BE2C (cell line): ENCODE measurements at regions not wholly inside any gene's neighbourhood (a gene's known extent, or its start where the extent isn't known, plus 50 kb on each side); places are given as distances from the start of the nearest gene placed in this dataset.
"Not testable (repeated sequence)": the region's sequence is repeated elsewhere in the genome, so short reads cannot be mapped to it uniquely, and the experiment has no call there.

Source experiments
- DNase-seq: peaks from one replicate; pipeline ENCODE4 v3.0.0-alpha.2; 2020
- H3K27me3 ChIP-seq: fragments of 250-450 bp; sonication (Bioruptor Pico); 2 replicates; pipeline ENCODE4 v1.5.1; 2020; ENCODE audit warnings: mild to moderate bottlenecking
- H3K36me3 ChIP-seq: fragments of 250-450 bp; sonication (Bioruptor Pico); 2 replicates; pipeline ENCODE4 v1.5.1; 2020; ENCODE audit warnings: mild to moderate bottlenecking
- H3K4me1 ChIP-seq: fragments of 250-450 bp; sonication (Bioruptor Pico); 2 replicates; pipeline ENCODE4 v1.5.1; 2020
- H3K4me3 ChIP-seq: 2 replicates; pipeline ENCODE4 v1.5.1; 2011; ENCODE audit warnings: low read depth, low read length
- H3K9me3 ChIP-seq: fragments of 250-450 bp; sonication (Bioruptor Pico); 2 replicates; pipeline ENCODE4 v1.5.1; 2020
- TF ChIP-seq, protein P1 (sequence below): IDR thresholded peaks from 2 replicates; pipeline ENCODE4 v1.5.1; 2012; ENCODE audit warnings: mild to moderate bottlenecking, low read depth, low read length

DNA sequence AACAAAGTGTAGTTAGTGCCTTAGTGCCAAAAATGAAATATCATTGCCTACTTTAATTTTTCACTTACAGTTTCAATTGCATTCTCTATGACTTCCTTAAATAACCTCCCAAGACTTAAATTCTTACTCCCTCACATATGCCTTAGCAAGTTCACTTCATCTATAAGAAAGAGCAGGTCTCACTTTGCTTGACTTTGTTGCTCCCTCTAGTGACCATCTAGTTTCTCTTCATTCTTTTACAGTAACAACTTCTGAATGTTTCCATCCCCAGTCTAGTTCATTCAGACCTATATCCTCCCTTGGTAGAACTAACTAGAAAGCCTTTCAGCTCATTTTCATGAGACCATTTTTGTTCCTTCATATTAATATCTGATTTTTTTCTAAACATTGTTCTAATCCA, 2377.6 kb downstream of the EPHA3 start:
- not testable (repeated sequence) for H3K27me3 ChIP-seq, DNase-seq, H3K4me3 ChIP-seq, H3K4me1 ChIP-seq, H3K9me3 ChIP-seq, H3K36me3 ChIP-seq
- TF ChIP-seq, protein P1, sequence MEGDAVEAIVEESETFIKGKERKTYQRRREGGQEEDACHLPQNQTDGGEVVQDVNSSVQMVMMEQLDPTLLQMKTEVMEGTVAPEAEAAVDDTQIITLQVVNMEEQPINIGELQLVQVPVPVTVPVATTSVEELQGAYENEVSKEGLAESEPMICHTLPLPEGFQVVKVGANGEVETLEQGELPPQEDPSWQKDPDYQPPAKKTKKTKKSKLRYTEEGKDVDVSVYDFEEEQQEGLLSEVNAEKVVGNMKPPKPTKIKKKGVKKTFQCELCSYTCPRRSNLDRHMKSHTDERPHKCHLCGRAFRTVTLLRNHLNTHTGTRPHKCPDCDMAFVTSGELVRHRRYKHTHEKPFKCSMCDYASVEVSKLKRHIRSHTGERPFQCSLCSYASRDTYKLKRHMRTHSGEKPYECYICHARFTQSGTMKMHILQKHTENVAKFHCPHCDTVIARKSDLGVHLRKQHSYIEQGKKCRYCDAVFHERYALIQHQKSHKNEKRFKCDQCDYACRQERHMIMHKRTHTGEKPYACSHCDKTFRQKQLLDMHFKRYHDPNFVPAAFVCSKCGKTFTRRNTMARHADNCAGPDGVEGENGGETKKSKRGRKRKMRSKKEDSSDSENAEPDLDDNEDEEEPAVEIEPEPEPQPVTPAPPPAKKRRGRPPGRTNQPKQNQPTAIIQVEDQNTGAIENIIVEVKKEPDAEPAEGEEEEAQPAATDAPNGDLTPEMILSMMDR, result peak; percentile 24; the same call in 1 of the 2 replicates

DNA sequence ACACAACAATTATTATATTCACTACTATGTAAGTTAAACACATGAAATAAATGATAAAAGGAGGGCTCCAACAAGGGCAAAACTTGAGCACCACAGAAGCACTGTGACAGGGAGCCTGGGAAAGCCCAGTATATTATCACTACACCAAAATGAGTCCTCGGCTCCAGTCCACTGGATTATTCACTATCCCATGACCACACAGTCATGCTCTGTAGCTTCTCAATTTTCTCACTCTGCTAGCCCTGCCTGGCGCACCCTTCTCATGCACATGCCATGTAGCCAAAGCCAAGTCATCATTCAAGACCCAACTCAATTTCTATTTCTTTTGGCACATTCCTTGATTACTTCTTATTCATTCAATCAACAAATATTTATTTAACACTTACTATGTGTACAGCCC, 2378.5 kb downstream of the EPHA3 start:
- not testable (repeated sequence) for DNase-seq, H3K36me3 ChIP-seq, H3K27me3 ChIP-seq, H3K9me3 ChIP-seq, H3K4me3 ChIP-seq, H3K4me1 ChIP-seq

DNA sequence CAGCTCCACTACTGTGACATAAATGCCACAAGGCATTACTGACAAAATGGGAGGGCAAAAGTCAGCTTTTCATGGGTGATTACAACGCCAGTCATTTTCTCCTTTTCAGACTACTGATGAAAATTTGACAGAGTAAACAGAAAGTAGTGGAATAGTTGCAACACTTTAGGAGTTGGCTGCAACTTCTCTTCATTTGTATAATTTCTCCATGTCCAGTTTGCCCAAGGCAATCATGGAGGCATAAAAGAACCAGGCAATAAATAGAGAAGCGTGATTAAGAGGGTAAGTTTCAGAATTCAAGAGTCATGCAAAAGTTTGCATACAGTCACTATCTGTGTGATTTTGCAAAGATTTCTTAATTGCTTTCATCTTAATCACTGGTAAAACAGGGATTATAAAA, 2390.3 kb downstream of the EPHA3 start:
- not testable (repeated sequence) for H3K36me3 ChIP-seq, H3K4me3 ChIP-seq, DNase-seq, H3K9me3 ChIP-seq, H3K4me1 ChIP-seq, H3K27me3 ChIP-seq

DNA sequence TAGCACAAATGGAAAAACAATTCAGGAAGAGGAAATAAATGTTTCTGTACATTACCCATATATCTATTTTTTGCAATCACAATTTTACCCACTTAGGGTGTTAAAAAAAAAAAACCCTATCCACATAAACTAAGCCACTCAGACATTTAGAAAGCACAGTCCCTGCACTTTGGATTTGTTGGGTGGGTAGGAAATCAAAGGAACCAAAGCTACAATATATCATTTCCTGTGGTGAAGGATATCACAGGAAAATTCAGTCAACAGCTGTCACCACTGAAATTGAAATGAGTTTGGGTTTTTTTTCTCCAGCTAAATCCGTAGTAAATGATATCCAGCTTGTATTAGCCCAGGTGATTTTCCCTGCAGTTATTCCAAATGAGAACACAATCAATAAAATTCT, 2392.4 kb downstream of the EPHA3 start:
- H3K9me3 ChIP-seq, H3K4me3 ChIP-seq, H3K27me3 ChIP-seq, H3K36me3 ChIP-seq, H3K4me1 ChIP-seq, DNase-seq: not testable (repeated sequence)

DNA sequence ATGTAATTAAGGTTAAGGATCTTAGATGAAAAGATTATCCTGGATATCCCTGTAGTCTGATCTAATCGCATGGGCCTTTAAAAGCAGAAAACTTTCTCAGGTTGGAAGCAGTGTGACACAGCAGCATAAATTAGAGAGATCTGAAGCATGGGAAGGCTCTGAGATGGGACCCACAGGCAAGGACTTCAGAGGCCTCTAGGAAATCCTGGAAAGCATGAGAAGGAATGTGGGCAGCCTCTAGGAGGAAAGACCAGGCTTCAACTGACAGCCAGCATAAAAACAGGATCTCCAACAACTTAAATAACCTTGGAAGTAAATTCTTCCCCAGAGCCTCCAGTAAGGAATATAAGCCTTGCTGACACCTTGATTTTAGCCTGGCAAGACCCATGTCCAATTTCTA, 2397.5 kb downstream of the EPHA3 start:
- DNase-seq, H3K4me3 ChIP-seq, H3K36me3 ChIP-seq, H3K27me3 ChIP-seq, H3K9me3 ChIP-seq, H3K4me1 ChIP-seq: not testable (repeated sequence)
